ENCODE measurements at regions not wholly inside any gene's neighbourhood (a gene's known extent, or its start where the extent isn't known, plus 50 kb on each side); places are given as distances from the start of the nearest gene placed in this dataset.

DNA sequence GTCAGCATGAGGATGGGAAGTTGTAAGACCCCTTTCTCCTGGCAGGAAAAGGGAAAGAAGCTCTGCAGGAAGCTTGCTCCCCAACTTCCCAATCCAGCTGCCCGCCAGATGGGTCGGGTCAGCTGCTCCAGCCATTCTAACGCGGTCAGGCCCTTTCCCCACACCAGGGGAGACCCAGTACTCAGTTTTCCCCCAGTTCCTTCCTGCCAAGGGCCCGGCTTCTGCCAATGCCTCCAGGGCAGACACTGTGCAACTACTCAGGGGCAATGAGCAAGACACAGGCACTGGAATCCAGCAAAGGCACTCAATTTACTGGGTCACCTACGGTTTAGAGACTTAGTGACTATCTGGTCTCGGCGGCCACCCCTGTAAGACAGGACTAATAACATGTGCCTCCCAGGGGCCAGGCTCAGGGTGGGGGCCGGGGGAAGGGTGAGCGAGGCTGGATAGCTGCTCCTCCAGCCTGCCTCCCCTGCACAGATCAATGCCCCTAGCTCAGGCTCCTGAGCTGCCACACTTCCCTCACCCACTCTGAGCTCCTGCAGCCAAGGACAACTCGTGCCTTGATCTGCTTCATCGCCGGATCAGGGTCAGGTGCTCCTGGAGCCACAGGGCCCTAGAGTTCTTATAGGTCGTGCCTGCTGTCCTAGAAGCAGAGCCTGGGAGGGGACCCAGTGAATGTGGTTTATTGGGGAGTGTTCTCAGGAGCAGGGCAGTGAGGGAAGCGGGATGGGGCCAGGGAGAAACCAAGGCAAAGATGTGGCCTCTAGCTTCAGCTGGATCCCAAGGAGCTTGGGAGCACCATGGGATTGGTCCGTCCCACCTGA is 171.1 kb downstream of the ZFP36L2 start:
- Mint-ChIP-seq H3K4me1 (peaks cover 26% of the 10 kb centered on the region), H3K4me3 (no peak overlapping the region), H3K36me3 (ENCODE audit: low read depth) (no peaks in the 10 kb centered on the region), H3K27ac (no peak overlapping the region), H3K9me3 (no peaks in the 10 kb centered on the region), H3K27me3 (ENCODE audit: insufficient read depth, low read depth, poor library complexity) (peaks cover 15% of the 10 kb centered on the region)
- Histone ChIP-seq H3K4me1 (ENCODE audit: insufficient read depth) (peaks cover 7% of the 10 kb centered on the region), H3K36me3 (ENCODE audit: insufficient read depth) (no peaks in the 10 kb centered on the region; the same call in 1 of the 2 replicates), H3K4me3 (no peak overlapping the region), H3K27ac (ENCODE audit: low read depth) (no peak overlapping the region), H4K20me1 (replicated peaks; ENCODE audit: insufficient read depth) (no peaks in the 10 kb centered on the region), H3K9me2 (ENCODE audit: insufficient read depth) (no peaks in the 10 kb centered on the region), H2AFZ (no peak overlapping the region), H3F3A (replicated peaks; ENCODE audit: low read depth) (no peaks in the 10 kb centered on the region), H3K27me3 (ENCODE audit: insufficient read depth) (no peaks in the 10 kb centered on the region), H3K4me2 (no peak overlapping the region), H3K79me2 (replicated peaks; ENCODE audit: insufficient read depth) (no peaks in the 10 kb centered on the region)
- TF ChIP-seq ZNF331 (CRISPR knock-in tag; IDR thresholded peaks at IDR 0.05; ENCODE audit: low read depth) (no peak), NANOG (IDR thresholded peaks at IDR 0.05; ENCODE audit: borderline replicate concordance) (no peak), CREB1 (CRISPR knock-in tag; IDR thresholded peaks at IDR 0.05; ENCODE audit: low read depth) (no peak), EZH2 (IDR thresholded peaks at IDR 0.05; ENCODE audit: low read depth, unreplicated experiment) (no peak)
- ATAC-seq = no peak
- DNase-seq (ENCODE audit: low spot score) = no peak

DNA sequence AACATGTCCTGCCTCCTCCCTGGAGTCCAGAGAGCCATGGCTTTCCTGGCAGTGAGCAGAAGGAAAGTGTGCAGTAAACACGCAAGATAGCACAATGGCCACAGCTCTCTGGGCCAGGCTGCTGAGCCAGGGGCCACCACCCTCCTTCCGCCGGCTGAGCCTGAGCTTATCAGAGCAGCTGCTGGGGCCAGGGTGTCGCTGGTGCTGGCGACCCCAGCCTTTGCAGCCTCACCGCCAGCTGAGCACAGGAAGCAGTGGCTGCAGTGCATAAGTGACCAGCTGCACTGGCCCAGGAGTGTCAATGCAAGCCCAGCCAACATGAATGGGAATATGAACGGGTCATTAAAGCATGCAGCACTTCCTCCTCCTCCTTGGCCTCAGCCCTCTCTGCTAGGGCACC is 172.0 kb downstream of the ZFP36L2 start:
- H3F3A ChIP-seq (replicated peaks; ENCODE audit: low read depth) = no peaks in the 10 kb centered on the region
- no peaks in the 10 kb centered on the region for H3K27me3 ChIP-seq (ENCODE audit: insufficient read depth)
- H3K36me3 ChIP-seq (ENCODE audit: insufficient read depth) = no peaks in the 10 kb centered on the region; the same call in 1 of the 2 replicates
- H3K79me2 ChIP-seq (replicated peaks; ENCODE audit: insufficient read depth) = no peaks in the 10 kb centered on the region
- Mint-ChIP-seq H3K4me3 (no peak overlapping the region), H3K4me1 (peaks cover 24% of the 10 kb centered on the region), H3K9me3 (no peaks in the 10 kb centered on the region), H3K36me3 (ENCODE audit: low read depth) (no peaks in the 10 kb centered on the region; the same call in 2 of the 3 replicates), H3K27me3 (ENCODE audit: insufficient read depth, low read depth, poor library complexity) (peaks cover 20% of the 10 kb centered on the region), H3K27ac (no peak overlapping the region)
- H4K20me1 ChIP-seq (replicated peaks; ENCODE audit: insufficient read depth) = no peaks in the 10 kb centered on the region
- no peaks in the 10 kb centered on the region for H3K9me2 ChIP-seq (ENCODE audit: insufficient read depth)
- H3K4me1 ChIP-seq (ENCODE audit: insufficient read depth) = peaks cover 7% of the 10 kb centered on the region
- no peak overlapping the region for H3K27ac ChIP-seq (ENCODE audit: low read depth)
- ATAC-seq = no peak
- H3K4me3 ChIP-seq = no peak overlapping the region
- no peak overlapping the region for H2AFZ ChIP-seq
- no peak overlapping the region for H3K4me2 ChIP-seq
- DNase-seq (ENCODE audit: low spot score) = no peak
- TF ChIP-seq, protein P1, sequence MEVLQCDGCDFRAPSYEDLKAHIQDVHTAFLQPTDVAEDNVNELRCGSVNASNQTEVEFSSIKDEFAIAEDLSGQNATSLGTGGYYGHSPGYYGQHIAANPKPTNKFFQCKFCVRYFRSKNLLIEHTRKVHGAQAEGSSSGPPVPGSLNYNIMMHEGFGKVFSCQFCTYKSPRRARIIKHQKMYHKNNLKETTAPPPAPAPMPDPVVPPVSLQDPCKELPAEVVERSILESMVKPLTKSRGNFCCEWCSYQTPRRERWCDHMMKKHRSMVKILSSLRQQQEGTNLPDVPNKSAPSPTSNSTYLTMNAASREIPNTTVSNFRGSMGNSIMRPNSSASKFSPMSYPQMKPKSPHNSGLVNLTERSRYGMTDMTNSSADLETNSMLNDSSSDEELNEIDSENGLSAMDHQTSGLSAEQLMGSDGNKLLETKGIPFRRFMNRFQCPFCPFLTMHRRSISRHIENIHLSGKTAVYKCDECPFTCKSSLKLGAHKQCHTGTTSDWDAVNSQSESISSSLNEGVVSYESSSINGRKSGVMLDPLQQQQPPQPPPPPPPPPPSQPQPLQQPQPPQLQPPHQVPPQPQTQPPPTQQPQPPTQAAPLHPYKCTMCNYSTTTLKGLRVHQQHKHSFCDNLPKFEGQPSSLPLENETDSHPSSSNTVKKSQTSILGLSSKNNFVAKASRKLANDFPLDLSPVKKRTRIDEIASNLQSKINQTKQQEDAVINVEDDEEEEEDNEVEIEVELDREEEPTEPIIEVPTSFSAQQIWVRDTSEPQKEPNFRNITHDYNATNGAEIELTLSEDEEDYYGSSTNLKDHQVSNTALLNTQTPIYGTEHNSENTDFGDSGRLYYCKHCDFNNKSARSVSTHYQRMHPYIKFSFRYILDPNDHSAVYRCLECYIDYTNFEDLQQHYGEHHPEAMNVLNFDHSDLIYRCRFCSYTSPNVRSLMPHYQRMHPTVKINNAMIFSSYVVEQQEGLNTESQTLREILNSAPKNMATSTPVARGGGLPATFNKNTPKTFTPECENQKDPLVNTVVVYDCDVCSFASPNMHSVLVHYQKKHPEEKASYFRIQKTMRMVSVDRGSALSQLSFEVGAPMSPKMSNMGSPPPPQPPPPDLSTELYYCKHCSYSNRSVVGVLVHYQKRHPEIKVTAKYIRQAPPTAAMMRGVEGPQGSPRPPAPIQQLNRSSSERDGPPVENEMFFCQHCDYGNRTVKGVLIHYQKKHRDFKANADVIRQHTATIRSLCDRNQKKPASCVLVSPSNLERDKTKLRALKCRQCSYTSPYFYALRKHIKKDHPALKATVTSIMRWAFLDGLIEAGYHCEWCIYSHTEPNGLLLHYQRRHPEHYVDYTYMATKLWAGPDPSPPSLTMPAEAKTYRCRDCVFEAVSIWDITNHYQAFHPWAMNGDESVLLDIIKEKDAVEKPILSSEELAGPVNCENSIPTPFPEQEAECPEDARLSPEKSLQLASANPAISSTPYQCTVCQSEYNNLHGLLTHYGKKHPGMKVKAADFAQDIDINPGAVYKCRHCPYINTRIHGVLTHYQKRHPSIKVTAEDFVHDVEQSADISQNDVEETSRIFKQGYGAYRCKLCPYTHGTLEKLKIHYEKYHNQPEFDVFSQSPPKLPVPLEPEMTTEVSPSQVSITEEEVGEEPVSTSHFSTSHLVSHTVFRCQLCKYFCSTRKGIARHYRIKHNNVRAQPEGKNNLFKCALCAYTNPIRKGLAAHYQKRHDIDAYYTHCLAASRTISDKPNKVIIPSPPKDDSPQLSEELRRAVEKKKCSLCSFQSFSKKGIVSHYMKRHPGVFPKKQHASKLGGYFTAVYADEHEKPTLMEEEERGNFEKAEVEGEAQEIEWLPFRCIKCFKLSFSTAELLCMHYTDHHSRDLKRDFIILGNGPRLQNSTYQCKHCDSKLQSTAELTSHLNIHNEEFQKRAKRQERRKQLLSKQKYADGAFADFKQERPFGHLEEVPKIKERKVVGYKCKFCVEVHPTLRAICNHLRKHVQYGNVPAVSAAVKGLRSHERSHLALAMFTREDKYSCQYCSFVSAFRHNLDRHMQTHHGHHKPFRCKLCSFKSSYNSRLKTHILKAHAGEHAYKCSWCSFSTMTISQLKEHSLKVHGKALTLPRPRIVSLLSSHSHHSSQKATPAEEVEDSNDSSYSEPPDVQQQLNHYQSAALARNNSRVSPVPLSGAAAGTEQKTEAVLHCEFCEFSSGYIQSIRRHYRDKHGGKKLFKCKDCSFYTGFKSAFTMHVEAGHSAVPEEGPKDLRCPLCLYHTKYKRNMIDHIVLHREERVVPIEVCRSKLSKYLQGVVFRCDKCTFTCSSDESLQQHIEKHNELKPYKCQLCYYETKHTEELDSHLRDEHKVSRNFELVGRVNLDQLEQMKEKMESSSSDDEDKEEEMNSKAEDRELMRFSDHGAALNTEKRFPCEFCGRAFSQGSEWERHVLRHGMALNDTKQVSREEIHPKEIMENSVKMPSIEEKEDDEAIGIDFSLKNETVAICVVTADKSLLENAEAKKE (CRISPR knock-in tag; IDR thresholded peaks at IDR 0.05) = no peak
- TF ChIP-seq EZH2phosphoT487 (IDR thresholded peaks at IDR 0.05; ENCODE audit: unreplicated experiment) (no peak), STAT1 (IDR thresholded peaks at IDR 0.05; ENCODE audit: unreplicated experiment) (no peak), ZNF331 (CRISPR knock-in tag; IDR thresholded peaks at IDR 0.05; ENCODE audit: low read depth) (no peak), CREB1 (CRISPR knock-in tag; IDR thresholded peaks at IDR 0.05; ENCODE audit: low read depth) (no peak)
- TF ChIP-seq, protein P2, sequence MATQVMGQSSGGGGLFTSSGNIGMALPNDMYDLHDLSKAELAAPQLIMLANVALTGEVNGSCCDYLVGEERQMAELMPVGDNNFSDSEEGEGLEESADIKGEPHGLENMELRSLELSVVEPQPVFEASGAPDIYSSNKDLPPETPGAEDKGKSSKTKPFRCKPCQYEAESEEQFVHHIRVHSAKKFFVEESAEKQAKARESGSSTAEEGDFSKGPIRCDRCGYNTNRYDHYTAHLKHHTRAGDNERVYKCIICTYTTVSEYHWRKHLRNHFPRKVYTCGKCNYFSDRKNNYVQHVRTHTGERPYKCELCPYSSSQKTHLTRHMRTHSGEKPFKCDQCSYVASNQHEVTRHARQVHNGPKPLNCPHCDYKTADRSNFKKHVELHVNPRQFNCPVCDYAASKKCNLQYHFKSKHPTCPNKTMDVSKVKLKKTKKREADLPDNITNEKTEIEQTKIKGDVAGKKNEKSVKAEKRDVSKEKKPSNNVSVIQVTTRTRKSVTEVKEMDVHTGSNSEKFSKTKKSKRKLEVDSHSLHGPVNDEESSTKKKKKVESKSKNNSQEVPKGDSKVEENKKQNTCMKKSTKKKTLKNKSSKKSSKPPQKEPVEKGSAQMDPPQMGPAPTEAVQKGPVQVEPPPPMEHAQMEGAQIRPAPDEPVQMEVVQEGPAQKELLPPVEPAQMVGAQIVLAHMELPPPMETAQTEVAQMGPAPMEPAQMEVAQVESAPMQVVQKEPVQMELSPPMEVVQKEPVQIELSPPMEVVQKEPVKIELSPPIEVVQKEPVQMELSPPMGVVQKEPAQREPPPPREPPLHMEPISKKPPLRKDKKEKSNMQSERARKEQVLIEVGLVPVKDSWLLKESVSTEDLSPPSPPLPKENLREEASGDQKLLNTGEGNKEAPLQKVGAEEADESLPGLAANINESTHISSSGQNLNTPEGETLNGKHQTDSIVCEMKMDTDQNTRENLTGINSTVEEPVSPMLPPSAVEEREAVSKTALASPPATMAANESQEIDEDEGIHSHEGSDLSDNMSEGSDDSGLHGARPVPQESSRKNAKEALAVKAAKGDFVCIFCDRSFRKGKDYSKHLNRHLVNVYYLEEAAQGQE (IDR thresholded peaks at IDR 0.05; ENCODE audit: unreplicated experiment) = no peak
- TF ChIP-seq, protein P3, sequence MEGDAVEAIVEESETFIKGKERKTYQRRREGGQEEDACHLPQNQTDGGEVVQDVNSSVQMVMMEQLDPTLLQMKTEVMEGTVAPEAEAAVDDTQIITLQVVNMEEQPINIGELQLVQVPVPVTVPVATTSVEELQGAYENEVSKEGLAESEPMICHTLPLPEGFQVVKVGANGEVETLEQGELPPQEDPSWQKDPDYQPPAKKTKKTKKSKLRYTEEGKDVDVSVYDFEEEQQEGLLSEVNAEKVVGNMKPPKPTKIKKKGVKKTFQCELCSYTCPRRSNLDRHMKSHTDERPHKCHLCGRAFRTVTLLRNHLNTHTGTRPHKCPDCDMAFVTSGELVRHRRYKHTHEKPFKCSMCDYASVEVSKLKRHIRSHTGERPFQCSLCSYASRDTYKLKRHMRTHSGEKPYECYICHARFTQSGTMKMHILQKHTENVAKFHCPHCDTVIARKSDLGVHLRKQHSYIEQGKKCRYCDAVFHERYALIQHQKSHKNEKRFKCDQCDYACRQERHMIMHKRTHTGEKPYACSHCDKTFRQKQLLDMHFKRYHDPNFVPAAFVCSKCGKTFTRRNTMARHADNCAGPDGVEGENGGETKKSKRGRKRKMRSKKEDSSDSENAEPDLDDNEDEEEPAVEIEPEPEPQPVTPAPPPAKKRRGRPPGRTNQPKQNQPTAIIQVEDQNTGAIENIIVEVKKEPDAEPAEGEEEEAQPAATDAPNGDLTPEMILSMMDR (conservative IDR thresholded peaks at IDR 0.05; ENCODE audit: low read depth in 2 of 2) = no peak

Measured in GM23338 (cell line).